Stimulated activated naive CD8-positive, alpha-beta T cell treated with anti-CD3 and anti-CD28 coated beads, Interleukin-15, Interleukin-2, amounts not matched to agents 100 ng/mL and 50 ng/mL, for 24 hours (primary cell): ENCODE measurements at regions not wholly inside any gene's neighbourhood (a gene's known extent, or its start where the extent isn't known, plus 50 kb on each side); places are given as distances from the start of the nearest gene placed in this dataset.
"Not testable (repeated sequence)": the region's sequence is repeated elsewhere in the genome, so short reads cannot be mapped to it uniquely, and the experiment has no call there.

Source experiments
- H3K27ac Mint-ChIP-seq: one replicate; pipeline ENCODE4 v1.8.0; 2021; ENCODE audit warnings: mild to moderate bottlenecking, mixed read lengths
- H3K27me3 Mint-ChIP-seq: one replicate; pipeline ENCODE4 v1.8.0; 2021; ENCODE audit warnings: mixed read lengths
- H3K36me3 Mint-ChIP-seq: one replicate; pipeline ENCODE4 v1.8.0; 2021; ENCODE audit warnings: low read depth, mixed read lengths
- H3K4me1 Mint-ChIP-seq: one replicate; pipeline ENCODE4 v1.8.0; 2021; ENCODE audit warnings: low read depth, mixed read lengths
- H3K4me3 Mint-ChIP-seq: one replicate; pipeline ENCODE4 v1.8.0; 2021; ENCODE audit warnings: mild to moderate bottlenecking, mixed read lengths
- H3K9me3 Mint-ChIP-seq: one replicate; pipeline ENCODE4 v1.8.0; 2021; ENCODE audit warnings: mixed read lengths

DNA sequence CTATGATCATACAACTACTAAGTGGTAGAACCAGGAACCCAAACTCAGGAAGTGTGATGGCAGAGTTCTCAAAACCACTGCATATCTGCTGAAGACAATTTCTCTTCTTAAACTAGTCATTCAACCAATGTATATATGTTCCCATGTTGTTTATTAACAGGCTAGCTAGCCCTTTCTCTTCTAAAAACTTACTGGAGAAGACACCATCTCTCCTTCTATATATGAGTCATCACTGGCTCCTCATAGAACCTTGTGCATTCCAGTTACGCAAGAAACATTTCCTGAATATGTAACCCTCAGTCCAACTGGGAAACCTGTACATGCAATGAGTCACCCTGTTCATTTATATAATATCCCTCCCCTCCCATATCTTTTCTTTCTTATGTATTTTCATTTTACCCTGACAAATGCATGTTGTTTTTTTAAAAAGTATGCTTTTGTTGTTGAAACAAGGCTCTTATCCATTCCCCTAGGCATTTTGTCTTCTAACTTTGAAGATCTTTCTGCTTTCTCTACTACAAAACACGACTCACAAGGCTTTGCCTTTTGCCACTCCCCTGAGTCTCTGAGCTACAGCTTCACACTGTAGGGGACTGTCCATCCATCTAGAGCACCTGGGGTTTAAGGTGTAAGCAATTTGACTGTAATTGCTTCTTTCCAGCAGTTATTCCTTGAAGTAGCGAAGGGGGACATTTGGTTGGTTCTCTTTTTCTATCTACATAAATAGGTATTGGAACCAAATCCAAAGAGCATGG lies 119.5 kb downstream of the ANXA1 start:
- H3K27me3 Mint-ChIP-seq = no peaks in the 10 kb centered on the region
- no peaks in the 10 kb centered on the region for H3K36me3 Mint-ChIP-seq
- no peaks in the 10 kb centered on the region for H3K4me1 Mint-ChIP-seq
- H3K27ac Mint-ChIP-seq = no peak overlapping the region
- no peak overlapping the region for H3K4me3 Mint-ChIP-seq
- no peaks in the 10 kb centered on the region for H3K9me3 Mint-ChIP-seq

- H3K4me3 Mint-ChIP-seq = no peak overlapping the region
- no peaks in the 10 kb centered on the region for H3K9me3 Mint-ChIP-seq
- H3K36me3 Mint-ChIP-seq = no peaks in the 10 kb centered on the region
- no peak overlapping the region for H3K27ac Mint-ChIP-seq
- no peaks in the 10 kb centered on the region for H3K4me1 Mint-ChIP-seq
- peaks cover 4% of the 10 kb centered on the region for H3K27me3 Mint-ChIP-seq
Measured at GRCh38 chr9:73280113-73280512, 128.4 kb downstream of the ANXA1 start.

DNA sequence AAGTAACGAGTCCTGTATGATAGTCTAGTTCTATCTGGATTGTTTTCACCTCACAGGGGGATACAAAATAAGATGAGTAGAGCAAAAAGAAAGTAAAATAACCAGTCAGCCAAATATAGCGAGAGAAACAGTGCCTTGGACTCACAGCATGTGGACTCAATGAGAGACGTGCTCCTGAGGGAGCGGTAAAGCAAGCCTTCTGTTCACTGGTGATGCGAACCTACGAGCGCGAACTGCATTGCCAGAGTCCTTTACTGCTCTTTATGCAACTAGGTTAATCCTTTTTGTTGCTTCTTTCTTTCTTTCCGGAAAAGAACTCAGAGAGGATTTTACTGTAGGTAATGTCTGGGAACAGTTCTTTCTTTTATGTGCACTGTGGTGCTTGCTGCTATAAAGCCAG lies 132.7 kb downstream of the ANXA1 start:
- Mint-ChIP-seq H3K27ac (no peak overlapping the region), H3K36me3 (no peaks in the 10 kb centered on the region), H3K4me1 (no peaks in the 10 kb centered on the region), H3K27me3 (peaks cover 4% of the 10 kb centered on the region), H3K4me3 (no peak overlapping the region), H3K9me3 (no peaks in the 10 kb centered on the region)

GRCh38 chr9:73294336-73294735 lies 142.7 kb downstream of the ANXA1 start:
- Mint-ChIP-seq H3K4me1 (no peaks in the 10 kb centered on the region), H3K27ac (no peak overlapping the region), H3K27me3 (no peaks in the 10 kb centered on the region), H3K36me3 (peaks cover 3% of the 10 kb centered on the region), H3K9me3 (peaks cover 6% of the 10 kb centered on the region), H3K4me3 (no peak overlapping the region)

GRCh38 chr9:73325983-73326382 lies 174.3 kb downstream of the ANXA1 start:
- H3K4me1 Mint-ChIP-seq = no peaks in the 10 kb centered on the region
- no peak overlapping the region for H3K4me3 Mint-ChIP-seq
- H3K36me3 Mint-ChIP-seq = no peaks in the 10 kb centered on the region
- H3K9me3 Mint-ChIP-seq = no peaks in the 10 kb centered on the region
- H3K27me3 Mint-ChIP-seq = no peaks in the 10 kb centered on the region
- H3K27ac Mint-ChIP-seq = no peak overlapping the region

DNA sequence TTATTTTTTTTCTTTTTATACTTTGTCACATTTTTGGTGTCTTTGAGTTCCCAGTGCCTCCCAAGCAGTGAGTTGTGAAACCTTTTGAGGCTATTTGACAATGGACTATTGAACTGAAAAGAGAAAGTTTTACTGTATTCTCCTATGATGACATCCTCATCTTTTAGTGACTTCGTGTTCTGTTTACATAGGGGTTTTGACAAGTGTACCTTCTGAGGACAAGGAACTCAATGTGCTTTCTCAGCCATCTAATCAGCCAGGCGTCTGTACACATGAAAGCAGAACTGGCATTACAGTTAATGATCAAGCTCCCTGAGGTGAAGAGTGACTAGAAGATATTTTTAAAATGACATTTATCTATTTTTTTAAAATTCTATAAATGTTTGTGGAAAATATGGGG lies 175.5 kb downstream of the ANXA1 start:
- H3K9me3 Mint-ChIP-seq = no peaks in the 10 kb centered on the region
- H3K4me1 Mint-ChIP-seq = no peaks in the 10 kb centered on the region
- H3K27ac Mint-ChIP-seq = no peak overlapping the region
- no peak overlapping the region for H3K4me3 Mint-ChIP-seq
- no peaks in the 10 kb centered on the region for H3K36me3 Mint-ChIP-seq
- no peaks in the 10 kb centered on the region for H3K27me3 Mint-ChIP-seq

DNA sequence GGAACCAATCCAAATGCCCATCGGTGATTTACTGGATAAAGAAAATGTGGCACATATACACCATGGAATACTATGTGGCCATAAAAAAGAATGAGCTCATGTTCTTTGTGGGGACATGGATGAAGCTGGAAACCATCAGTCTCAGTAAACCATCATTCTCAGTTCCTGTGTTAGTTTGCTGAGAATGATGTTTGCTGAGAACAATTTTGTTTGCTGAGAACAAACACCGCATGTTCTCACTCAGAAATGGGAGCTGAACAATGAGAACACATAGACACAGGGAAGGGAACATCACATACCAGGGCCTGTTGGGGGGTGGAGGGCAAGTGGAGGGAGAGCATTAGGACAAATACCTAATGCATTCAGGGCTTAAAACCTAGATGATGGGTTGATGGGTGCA lies 185.5 kb downstream of the ANXA1 start:
- not testable (repeated sequence) for H3K27ac Mint-ChIP-seq, H3K9me3 Mint-ChIP-seq, H3K4me1 Mint-ChIP-seq, H3K4me3 Mint-ChIP-seq, H3K36me3 Mint-ChIP-seq, H3K27me3 Mint-ChIP-seq

DNA sequence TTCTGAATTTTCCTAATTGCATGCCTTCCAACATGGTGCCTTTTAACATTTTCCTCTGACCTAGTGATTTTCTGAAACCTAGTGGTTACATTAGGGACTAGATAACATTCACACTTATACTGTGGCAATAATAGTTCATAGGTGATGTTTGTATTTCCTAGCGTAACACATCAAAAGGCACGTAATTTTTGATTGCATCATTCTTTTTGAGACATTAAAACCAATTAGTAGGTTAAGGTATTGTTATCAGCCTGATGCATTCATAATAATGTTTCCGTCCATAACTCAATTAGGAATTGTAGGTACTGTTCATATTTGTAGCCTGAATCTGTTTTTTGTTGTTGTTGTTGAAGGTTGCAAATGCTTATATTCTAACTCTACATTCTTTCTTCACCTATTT lies 192.4 kb downstream of the ANXA1 start:
- H3K4me3 Mint-ChIP-seq = no peak overlapping the region
- no peaks in the 10 kb centered on the region for H3K9me3 Mint-ChIP-seq
- H3K27ac Mint-ChIP-seq = no peak overlapping the region
- H3K27me3 Mint-ChIP-seq = no peaks in the 10 kb centered on the region
- no peaks in the 10 kb centered on the region for H3K36me3 Mint-ChIP-seq
- no peaks in the 10 kb centered on the region for H3K4me1 Mint-ChIP-seq

- no peaks in the 10 kb centered on the region for H3K9me3 Mint-ChIP-seq
- no peaks in the 10 kb centered on the region for H3K4me1 Mint-ChIP-seq
- no peaks in the 10 kb centered on the region for H3K27me3 Mint-ChIP-seq
- no peak overlapping the region for H3K27ac Mint-ChIP-seq
- no peak overlapping the region for H3K4me3 Mint-ChIP-seq
- no peaks in the 10 kb centered on the region for H3K36me3 Mint-ChIP-seq
Measured at GRCh38 chr9:73347123-73347522, 195.5 kb downstream of the ANXA1 start.

GRCh38 chr9:73347720-73348119 lies 196.1 kb downstream of the ANXA1 start:
- H3K4me1 Mint-ChIP-seq = no peaks in the 10 kb centered on the region
- H3K9me3 Mint-ChIP-seq = no peaks in the 10 kb centered on the region
- H3K27me3 Mint-ChIP-seq = no peaks in the 10 kb centered on the region
- no peak overlapping the region for H3K27ac Mint-ChIP-seq
- no peak overlapping the region for H3K4me3 Mint-ChIP-seq
- no peaks in the 10 kb centered on the region for H3K36me3 Mint-ChIP-seq

DNA sequence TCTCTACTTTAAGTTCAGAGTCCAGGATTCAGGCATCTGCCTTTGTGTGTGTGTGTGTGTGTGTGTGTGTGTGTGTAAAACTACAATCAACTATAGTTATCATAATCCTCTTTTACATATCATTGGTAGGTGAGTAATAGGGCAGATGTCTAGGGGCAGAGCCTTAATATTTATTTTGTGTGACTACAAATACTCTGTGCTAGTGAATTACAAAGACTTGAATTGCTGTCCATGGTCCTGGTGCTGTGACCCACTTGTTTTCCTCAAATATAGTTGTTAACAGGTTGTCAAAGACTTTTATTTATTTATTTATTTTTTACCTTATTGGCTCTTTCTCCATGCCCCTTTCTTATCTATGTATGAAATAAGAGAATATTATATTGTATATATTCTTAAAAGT lies 196.8 kb downstream of the ANXA1 start:
- no peaks in the 10 kb centered on the region for H3K9me3 Mint-ChIP-seq
- no peaks in the 10 kb centered on the region for H3K27me3 Mint-ChIP-seq
- H3K4me1 Mint-ChIP-seq = no peaks in the 10 kb centered on the region
- H3K27ac Mint-ChIP-seq = no peak overlapping the region
- H3K4me3 Mint-ChIP-seq = no peak overlapping the region
- H3K36me3 Mint-ChIP-seq = no peaks in the 10 kb centered on the region

GRCh38 chr9:73349476-73349875 lies 197.8 kb downstream of the ANXA1 start:
- no peak overlapping the region for H3K27ac Mint-ChIP-seq
- H3K4me1 Mint-ChIP-seq = no peaks in the 10 kb centered on the region
- no peaks in the 10 kb centered on the region for H3K27me3 Mint-ChIP-seq
- no peaks in the 10 kb centered on the region for H3K9me3 Mint-ChIP-seq
- H3K4me3 Mint-ChIP-seq = no peak overlapping the region
- H3K36me3 Mint-ChIP-seq = no peaks in the 10 kb centered on the region

GRCh38 chr9:73357607-73358006 lies 205.9 kb downstream of the ANXA1 start:
- no peaks in the 10 kb centered on the region for H3K36me3 Mint-ChIP-seq
- no peaks in the 10 kb centered on the region for H3K9me3 Mint-ChIP-seq
- no peak overlapping the region for H3K4me3 Mint-ChIP-seq
- no peaks in the 10 kb centered on the region for H3K4me1 Mint-ChIP-seq
- H3K27me3 Mint-ChIP-seq = no peaks in the 10 kb centered on the region
- no peak overlapping the region for H3K27ac Mint-ChIP-seq

GRCh38 chr9:73370053-73370452 lies 218.4 kb downstream of the ANXA1 start:
- H3K36me3 Mint-ChIP-seq = no peaks in the 10 kb centered on the region
- H3K9me3 Mint-ChIP-seq = no peaks in the 10 kb centered on the region
- H3K27ac Mint-ChIP-seq = no peak overlapping the region
- no peaks in the 10 kb centered on the region for H3K27me3 Mint-ChIP-seq
- no peaks in the 10 kb centered on the region for H3K4me1 Mint-ChIP-seq
- no peak overlapping the region for H3K4me3 Mint-ChIP-seq

GRCh38 chr9:73371801-73372200 lies 220.1 kb downstream of the ANXA1 start:
- no peak overlapping the region for H3K4me3 Mint-ChIP-seq
- H3K9me3 Mint-ChIP-seq = no peaks in the 10 kb centered on the region
- H3K36me3 Mint-ChIP-seq = no peaks in the 10 kb centered on the region
- no peaks in the 10 kb centered on the region for H3K4me1 Mint-ChIP-seq
- no peak overlapping the region for H3K27ac Mint-ChIP-seq
- H3K27me3 Mint-ChIP-seq = no peaks in the 10 kb centered on the region

DNA sequence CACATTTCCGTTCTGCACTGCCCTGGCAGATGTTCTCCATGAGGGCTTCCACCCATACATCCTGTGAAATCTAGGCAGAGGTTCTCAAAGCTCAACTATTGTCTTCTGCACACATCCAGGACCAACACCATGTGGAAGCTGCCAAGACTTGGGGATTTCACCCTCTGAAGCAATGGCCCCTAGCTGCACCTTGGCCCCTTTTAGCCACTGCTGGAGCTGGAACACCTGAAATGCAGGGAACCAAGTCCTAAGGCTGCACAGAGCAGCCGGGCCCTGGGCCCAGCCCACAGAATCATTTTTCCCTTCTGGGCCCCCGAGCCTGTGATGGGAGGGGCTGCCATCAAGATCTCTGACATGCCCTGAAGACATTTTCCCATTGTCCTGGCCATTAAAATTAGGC lies 228.7 kb downstream of the ANXA1 start:
- Mint-ChIP-seq H3K27ac (no peak overlapping the region), H3K4me1 (no peaks in the 10 kb centered on the region), H3K4me3 (no peak overlapping the region), H3K9me3 (peaks cover 4% of the 10 kb centered on the region), H3K27me3 (no peaks in the 10 kb centered on the region), H3K36me3 (no peaks in the 10 kb centered on the region)
